Activated CD8-positive, alpha-beta memory T cell treated with anti-CD3 and anti-CD28 coated beads, Interleukin-2, amount 50 U/mL, for 1 hour (primary cell): ENCODE measurements at regions not wholly inside any gene's neighbourhood (a gene's known extent, or its start where the extent isn't known, plus 50 kb on each side); places are given as distances from the start of the nearest gene placed in this dataset.
"Not testable (repeated sequence)": the region's sequence is repeated elsewhere in the genome, so short reads cannot be mapped to it uniquely, and the experiment has no call there.

ENCODE experiments used
- DNase-seq: peaks from one replicate; pipeline ENCODE4 v3.0.0-alpha.2; 2020; ENCODE audit errors: extremely low read depth

GRCh38 chr5:126284977-126285696, 138.1 kb upstream of the GRAMD2B start:
- no peak for DNase-seq

GRCh38 chr5:126296121-126296520, 127.1 kb upstream of the GRAMD2B start:
- DNase-seq, result not testable (repeated sequence)

GRCh38 chr5:126300293-126300692, 122.9 kb upstream of the GRAMD2B start:
- DNase-seq, result no peak

GRCh38 chr5:126301056-126301455, 122.2 kb upstream of the GRAMD2B start:
- DNase-seq, result no peak

GRCh38 chr5:126309860-126310259, 113.3 kb upstream of the GRAMD2B start:
- no peak for DNase-seq

GRCh38 chr5:126311766-126312165, 111.4 kb upstream of the GRAMD2B start:
- DNase-seq, result no peak

- no peak for DNase-seq
Observed at GRCh38 chr5:126315341-126315740, 107.9 kb upstream of the GRAMD2B start.

- DNase-seq, result no peak
Observed at GRCh38 chr5:126332326-126332725, 90.9 kb upstream of the GRAMD2B start.

GRCh38 chr5:126334760-126335159, 88.4 kb upstream of the GRAMD2B start:
- DNase-seq, result no peak

GRCh38 chr5:126335886-126336285, 87.3 kb upstream of the GRAMD2B start:
- DNase-seq, result no peak

GRCh38 chr5:126338635-126339034, 84.6 kb upstream of the GRAMD2B start:
- DNase-seq, result no peak

GRCh38 chr5:126339215-126339805, 83.9 kb upstream of the GRAMD2B start:
- peak; percentile 10 for DNase-seq

- no peak for DNase-seq
Observed at GRCh38 chr5:126341906-126342630, 81.1 kb upstream of the GRAMD2B start.

GRCh38 chr5:126348855-126349635, 74.2 kb upstream of the GRAMD2B start:
- DNase-seq, result no peak

- DNase-seq, result no peak
Observed at GRCh38 chr5:126351153-126351552, 72.1 kb upstream of the GRAMD2B start.

- no peak for DNase-seq
Observed at GRCh38 chr5:126354012-126354857, 69.0 kb upstream of the GRAMD2B start.

- no peak for DNase-seq
Observed at GRCh38 chr5:126354858-126355731, 68.1 kb upstream of the GRAMD2B start.

GRCh38 chr5:126355940-126356339, 67.3 kb upstream of the GRAMD2B start:
- DNase-seq, result no peak

- no peak for DNase-seq
Observed at GRCh38 chr5:126357585-126358342, 65.4 kb upstream of the GRAMD2B start.
